Neuron (in vitro differentiated cells): ENCODE measurements at regions not wholly inside any gene's neighbourhood (a gene's known extent, or its start where the extent isn't known, plus 50 kb on each side); places are given as distances from the start of the nearest gene placed in this dataset.
"Not testable (repeated sequence)": the region's sequence is repeated elsewhere in the genome, so short reads cannot be mapped to it uniquely, and the experiment has no call there.

Experiments used
- H2AFZ ChIP-seq: one replicate; pipeline ENCODE4 v1.6.1; 2013; ENCODE audit warnings: low read depth, mild to moderate bottlenecking, inconsistent platforms, low read length, moderate library complexity
- H3K27me3 ChIP-seq: one replicate; pipeline ENCODE4 v1.6.1; 2013; ENCODE audit warnings: low read length; ENCODE audit not compliant: insufficient read depth
- H3K36me3 ChIP-seq: one replicate; pipeline ENCODE4 v1.6.1; 2013; ENCODE audit warnings: low read length; ENCODE audit not compliant: insufficient read depth
- H3K4me1 ChIP-seq: one replicate; pipeline ENCODE4 v1.6.1; 2013; ENCODE audit warnings: low read length; ENCODE audit not compliant: insufficient read depth
- H3K4me3 ChIP-seq: 2 replicates; pipeline ENCODE4 v1.5.1; 2013; ENCODE audit warnings: mild to moderate bottlenecking, low read length, moderate library complexity
- H3K9me3 ChIP-seq: one replicate; pipeline ENCODE4 v1.6.1; 2013; ENCODE audit warnings: low read length

DNA sequence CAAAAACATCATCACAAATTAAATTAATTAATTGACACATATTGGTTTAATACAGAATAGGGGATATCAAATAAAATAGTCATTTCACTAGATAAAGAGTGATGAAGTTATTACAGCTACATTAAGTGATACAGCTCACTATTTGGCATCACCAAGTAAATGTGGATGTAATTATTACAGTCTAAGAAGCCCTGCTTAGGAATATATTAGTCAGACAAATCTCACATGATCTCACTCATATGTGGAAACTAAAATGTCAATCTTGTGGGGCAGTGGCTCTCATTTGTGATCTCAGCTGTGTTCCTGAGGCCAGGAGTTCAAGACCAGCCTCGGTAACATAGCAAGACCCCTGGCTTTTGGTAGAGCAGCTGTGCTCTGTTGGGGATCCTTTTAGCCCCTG lies 233.4 kb upstream of the RGMB start:
- peaks cover 7% of the 10 kb centered on the region for H3K9me3 ChIP-seq
- H3K27me3 ChIP-seq = no peaks in the 10 kb centered on the region
- no peak overlapping the region for H3K4me3 ChIP-seq
- H3K36me3 ChIP-seq = no peaks in the 10 kb centered on the region
- peaks cover 7% of the 10 kb centered on the region for H3K4me1 ChIP-seq
- H2AFZ ChIP-seq = no peak overlapping the region

DNA sequence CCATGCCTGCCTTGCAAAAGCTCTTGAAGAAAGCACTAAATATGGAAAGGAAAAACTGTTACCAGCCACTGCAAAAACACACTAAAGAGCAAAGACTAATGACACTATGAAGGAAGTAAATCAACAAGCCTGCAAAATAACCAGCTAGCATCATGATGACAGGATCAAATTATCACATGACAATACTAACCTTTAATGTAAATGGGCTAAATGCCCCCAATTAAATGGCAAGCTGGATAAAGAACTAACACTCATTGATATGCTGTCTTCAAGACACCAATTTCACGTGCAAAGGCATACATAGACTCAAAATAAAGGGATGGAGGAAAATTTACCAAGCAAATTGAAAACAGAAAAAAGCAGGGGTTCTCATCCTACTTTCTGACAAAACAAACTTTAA lies 231.8 kb upstream of the RGMB start:
- Histone ChIP-seq H3K9me3 (peaks cover 7% of the 10 kb centered on the region), H3K36me3 (no peaks in the 10 kb centered on the region), H3K27me3 (no peaks in the 10 kb centered on the region), H2AFZ (no peak overlapping the region), H3K4me1 (no peaks in the 10 kb centered on the region), H3K4me3 (no peak overlapping the region)

DNA sequence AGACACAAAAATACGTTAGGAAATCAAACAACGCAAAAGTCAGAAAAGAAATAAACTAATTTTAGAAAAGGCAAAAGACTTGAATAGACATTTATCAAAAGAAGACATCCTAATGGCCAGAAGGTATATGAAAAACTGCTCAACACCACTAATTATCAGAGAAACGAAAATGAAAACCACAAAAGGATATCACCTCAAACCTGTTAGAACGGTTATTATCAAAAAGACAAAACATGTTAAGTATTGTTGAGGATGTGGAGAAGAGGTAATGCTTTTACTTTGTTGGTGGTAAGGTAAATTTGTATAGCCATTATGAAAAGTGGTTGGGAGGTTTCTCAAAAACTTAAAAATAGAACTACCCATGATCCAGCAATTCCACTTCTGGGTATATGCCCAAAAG lies 230.0 kb upstream of the RGMB start:
- Histone ChIP-seq H3K9me3 (peaks cover 7% of the 10 kb centered on the region), H2AFZ (no peak overlapping the region), H3K27me3 (no peaks in the 10 kb centered on the region), H3K4me1 (no peaks in the 10 kb centered on the region), H3K36me3 (no peaks in the 10 kb centered on the region), H3K4me3 (no peak overlapping the region)

DNA sequence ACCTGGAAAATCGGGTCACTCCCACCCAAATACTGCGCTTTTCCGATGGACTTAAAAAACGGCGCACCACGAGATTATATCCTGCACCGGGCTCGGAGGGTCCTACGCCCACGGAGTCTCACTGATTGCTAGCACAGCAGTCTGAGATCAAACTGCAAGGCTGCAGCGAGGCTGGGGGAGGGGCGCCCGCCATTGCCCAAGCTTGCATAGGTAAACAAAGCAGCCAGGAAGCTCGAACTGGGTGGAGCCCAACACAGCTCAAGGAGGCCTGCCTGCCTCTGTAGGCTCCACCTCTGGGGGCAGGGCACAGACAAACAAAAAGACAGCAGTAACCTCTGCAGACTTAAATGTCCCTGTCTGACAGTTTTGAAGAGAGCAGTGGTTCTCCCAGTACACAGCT lies 226.5 kb upstream of the RGMB start:
- not testable (repeated sequence) for H3K4me1 ChIP-seq, H2AFZ ChIP-seq, H3K9me3 ChIP-seq, H3K4me3 ChIP-seq, H3K27me3 ChIP-seq, H3K36me3 ChIP-seq

DNA sequence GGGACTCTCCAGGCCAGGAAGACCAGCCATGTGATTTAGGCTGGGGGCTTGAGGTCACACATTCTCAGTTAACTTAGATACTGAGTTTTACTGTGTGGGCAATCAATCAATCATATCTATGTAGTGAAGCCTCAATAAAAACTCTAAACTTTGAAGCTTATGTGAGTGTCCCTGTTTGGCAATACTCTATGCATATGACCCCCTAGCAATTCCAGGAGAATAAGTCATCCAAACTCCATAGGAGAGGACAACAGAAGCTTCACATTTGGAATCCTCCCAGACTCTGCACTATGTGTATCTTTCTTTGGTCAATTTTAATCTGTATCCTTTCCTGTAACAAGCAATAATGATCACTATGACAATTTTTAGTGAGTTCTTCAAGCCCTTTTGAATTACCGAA lies 216.8 kb upstream of the RGMB start:
- no peaks in the 10 kb centered on the region for H3K36me3 ChIP-seq
- H3K27me3 ChIP-seq = no peaks in the 10 kb centered on the region
- no peak overlapping the region for H3K4me3 ChIP-seq
- H3K9me3 ChIP-seq = no peaks in the 10 kb centered on the region
- H2AFZ ChIP-seq = no peak overlapping the region
- H3K4me1 ChIP-seq = no peaks in the 10 kb centered on the region

DNA sequence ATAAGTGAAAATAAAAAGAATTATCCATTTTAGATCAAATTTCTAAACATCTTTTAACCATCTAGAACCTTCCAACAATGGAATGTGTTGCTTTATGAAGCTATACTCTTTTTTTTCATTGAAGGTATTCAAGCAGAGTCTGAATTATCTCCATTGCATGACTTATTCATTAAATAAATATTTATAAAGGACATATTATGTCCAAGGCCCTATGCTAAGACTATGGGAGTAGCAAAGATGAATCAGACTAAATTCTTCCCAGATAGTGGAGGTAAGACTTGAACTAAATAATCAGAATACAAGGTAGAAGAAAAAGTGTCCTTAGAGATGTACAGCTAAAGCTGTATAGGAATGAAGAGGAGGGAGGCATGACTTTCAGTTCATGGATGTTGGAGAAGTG lies 215.5 kb upstream of the RGMB start:
- Histone ChIP-seq H3K27me3 (no peaks in the 10 kb centered on the region), H3K9me3 (no peaks in the 10 kb centered on the region), H2AFZ (no peak overlapping the region), H3K4me1 (no peaks in the 10 kb centered on the region), H3K4me3 (no peak overlapping the region), H3K36me3 (no peaks in the 10 kb centered on the region)

DNA sequence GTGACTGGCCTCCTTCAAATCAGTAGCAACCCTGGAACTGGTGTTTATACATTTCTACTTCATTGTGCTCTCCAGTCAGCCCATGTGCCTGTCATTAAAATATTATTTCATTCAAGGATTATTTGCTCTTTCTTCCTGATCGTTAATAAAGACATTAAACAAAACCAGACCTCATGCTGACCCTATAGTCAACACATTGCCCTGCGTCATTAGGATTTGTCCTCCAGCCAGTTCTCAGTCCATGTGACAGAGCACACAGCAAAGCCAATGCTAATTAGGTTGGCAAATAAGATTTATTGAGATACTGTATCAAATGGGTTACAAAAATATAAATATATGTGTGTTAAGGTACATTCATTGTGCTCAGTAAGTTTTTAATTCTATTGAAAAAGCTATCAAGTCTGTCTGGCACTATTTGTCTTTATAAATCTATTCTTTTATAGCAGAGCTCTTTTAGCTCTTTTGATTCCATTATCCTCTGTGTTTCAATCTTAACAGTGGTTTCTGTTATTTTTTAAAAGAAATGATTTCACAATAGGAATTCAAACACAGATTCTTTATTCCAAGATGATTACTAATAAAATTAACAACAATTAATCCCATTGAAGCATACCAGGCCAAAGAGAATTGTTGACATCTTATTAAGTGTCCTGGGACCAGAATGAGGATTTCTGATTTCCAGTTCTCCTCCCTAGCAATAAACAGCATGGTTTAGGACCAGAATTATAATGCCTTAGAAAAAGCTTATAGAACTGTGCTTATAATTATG lies 209.4 kb upstream of the RGMB start:
- Histone ChIP-seq H3K9me3 (no peaks in the 10 kb centered on the region), H2AFZ (no peak overlapping the region), H3K4me1 (no peaks in the 10 kb centered on the region), H3K4me3 (no peak overlapping the region), H3K27me3 (no peaks in the 10 kb centered on the region), H3K36me3 (no peaks in the 10 kb centered on the region)

DNA sequence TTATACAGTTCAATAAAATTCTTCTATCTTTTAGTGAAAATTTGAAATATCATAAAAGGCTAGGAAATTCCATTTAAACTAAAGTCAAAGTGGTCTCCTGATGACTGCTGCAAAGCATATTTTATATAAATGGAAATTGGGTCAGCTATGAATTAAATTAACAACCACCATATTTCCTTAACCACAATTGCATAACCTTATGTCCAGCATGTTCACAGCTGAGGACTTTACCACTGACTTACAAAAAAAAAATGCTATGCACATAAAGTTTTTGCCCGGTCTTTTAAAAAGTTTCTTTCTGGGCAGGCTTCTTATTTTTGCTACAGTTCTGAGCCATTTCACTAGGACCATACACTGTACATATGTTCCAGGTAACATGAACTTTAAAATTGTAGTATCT lies 208.6 kb upstream of the RGMB start:
- H2AFZ ChIP-seq = no peak overlapping the region
- H3K27me3 ChIP-seq = no peaks in the 10 kb centered on the region
- no peak overlapping the region for H3K4me3 ChIP-seq
- H3K36me3 ChIP-seq = no peaks in the 10 kb centered on the region
- H3K9me3 ChIP-seq = no peaks in the 10 kb centered on the region
- peaks cover 7% of the 10 kb centered on the region for H3K4me1 ChIP-seq

DNA sequence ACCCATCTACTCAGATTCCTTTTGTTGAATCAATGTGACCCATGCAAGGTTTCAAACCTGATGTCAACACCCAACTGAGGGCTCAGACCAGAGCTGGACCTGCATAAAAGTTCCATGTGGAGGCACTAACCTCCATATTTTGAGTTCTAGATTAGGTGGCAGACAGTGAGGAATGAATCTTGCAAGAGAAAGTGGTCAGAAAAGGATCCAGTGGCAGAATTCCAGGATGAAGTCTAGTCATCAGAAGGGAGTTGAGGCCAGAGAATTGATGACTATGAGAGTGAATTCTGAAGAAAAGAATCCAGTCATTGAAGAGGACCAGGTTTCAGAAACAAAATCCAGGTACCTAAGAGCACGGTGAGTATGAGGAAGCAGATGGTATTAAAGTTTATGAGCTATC lies 205.1 kb upstream of the RGMB start:
- no peak overlapping the region for H2AFZ ChIP-seq
- H3K36me3 ChIP-seq = no peaks in the 10 kb centered on the region
- peaks cover 20% of the 10 kb centered on the region for H3K4me1 ChIP-seq
- no peaks in the 10 kb centered on the region for H3K27me3 ChIP-seq
- H3K4me3 ChIP-seq = no peak overlapping the region
- H3K9me3 ChIP-seq = no peaks in the 10 kb centered on the region

DNA sequence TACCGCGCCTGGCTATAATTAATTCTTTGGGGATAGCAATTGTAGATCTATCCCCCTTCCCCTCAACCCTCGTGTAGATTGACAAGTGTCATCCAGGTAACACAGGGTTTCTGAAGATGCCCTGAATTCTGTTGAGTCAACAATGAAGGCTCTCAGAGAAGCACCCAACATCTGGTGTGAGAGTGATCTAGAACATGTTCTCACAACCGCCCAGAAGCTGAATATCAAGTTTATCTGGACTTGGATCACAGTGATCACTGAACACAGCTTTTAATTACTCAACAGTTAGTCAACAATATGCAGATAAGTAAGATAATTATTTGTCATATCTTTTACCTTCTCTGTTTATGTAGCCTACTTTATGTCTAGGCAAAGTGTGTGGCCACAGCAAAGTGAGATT lies 204.2 kb upstream of the RGMB start:
- Histone ChIP-seq H3K4me1 (peaks cover 23% of the 10 kb centered on the region), H3K27me3 (no peaks in the 10 kb centered on the region), H3K4me3 (no peak overlapping the region), H2AFZ (no peak overlapping the region), H3K9me3 (no peaks in the 10 kb centered on the region), H3K36me3 (no peaks in the 10 kb centered on the region)

DNA sequence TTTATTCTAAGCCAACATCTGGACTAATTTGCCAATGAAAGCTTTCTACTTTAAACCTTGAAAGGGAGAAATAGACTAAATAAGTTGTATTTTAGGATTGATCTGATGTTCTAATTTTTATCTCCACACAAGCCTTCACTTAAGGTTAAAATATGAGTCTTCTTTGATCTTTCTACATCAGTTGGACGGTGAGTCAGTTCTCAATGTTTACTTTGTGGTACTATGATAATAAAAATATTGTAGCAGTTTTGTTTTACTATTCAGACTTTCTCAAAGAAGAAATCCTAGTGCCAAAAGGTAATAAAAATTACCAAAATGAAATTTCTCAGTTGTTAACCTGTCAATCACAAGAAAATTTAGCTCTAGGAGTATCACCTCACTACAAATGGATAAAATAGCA lies 203.5 kb upstream of the RGMB start:
- peaks cover 23% of the 10 kb centered on the region for H3K4me1 ChIP-seq
- H3K4me3 ChIP-seq = no peak overlapping the region
- no peaks in the 10 kb centered on the region for H3K27me3 ChIP-seq
- H2AFZ ChIP-seq = no peak overlapping the region
- H3K9me3 ChIP-seq = no peaks in the 10 kb centered on the region
- H3K36me3 ChIP-seq = no peaks in the 10 kb centered on the region

DNA sequence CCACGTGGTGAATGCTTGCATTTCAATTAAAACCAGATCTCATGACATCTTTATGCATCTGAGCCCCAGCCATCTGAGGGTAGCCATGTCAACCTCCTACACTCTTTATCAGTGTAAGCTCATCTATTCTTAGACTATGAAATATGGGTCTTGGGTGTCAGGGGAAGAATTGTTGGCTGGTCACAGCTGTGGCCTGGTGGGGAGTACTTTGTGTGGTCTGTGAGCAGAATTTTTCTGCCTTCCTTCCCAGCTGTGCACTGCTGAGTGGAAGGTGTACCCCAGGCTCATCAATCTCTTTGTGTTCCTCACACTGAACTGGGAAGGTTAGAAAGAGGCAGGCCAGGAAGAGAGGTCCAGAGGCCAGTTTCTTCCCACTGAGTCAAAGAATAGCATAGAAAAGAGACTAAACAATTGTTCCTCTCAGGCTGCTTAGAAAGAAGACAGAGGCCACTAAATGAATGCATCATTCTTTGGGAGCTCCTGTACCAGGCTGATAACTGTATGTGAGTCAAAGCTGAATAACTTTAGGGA lies 202.7 kb upstream of the RGMB start:
- H3K36me3 ChIP-seq = no peaks in the 10 kb centered on the region
- peaks cover 23% of the 10 kb centered on the region for H3K4me1 ChIP-seq
- H3K27me3 ChIP-seq = no peaks in the 10 kb centered on the region
- H2AFZ ChIP-seq = no peak overlapping the region
- H3K9me3 ChIP-seq = no peaks in the 10 kb centered on the region
- H3K4me3 ChIP-seq = no peak overlapping the region

DNA sequence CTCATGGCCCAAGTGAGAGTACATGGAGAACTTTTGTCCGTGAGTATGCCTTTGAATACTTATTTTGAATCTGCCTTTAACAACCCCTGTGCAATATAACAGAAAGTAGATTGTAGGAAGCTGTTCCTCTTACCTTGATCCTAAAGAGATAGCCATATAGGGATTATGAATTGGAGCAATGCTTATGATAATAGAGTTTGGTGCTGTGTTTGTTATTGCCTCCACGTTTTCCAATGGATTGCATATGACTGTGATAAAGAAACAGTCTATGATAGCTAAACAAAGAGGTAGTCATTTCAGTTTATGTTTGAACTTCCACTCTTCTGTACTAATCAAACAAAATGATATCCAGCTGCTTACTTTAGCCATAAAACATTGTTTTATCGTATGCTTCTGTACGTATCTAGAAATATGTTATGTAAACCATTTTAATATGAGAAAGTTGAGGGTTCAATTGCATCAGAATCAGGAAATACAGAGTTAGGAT lies 199.6 kb upstream of the RGMB start:
- no peak overlapping the region for H3K4me3 ChIP-seq

DNA sequence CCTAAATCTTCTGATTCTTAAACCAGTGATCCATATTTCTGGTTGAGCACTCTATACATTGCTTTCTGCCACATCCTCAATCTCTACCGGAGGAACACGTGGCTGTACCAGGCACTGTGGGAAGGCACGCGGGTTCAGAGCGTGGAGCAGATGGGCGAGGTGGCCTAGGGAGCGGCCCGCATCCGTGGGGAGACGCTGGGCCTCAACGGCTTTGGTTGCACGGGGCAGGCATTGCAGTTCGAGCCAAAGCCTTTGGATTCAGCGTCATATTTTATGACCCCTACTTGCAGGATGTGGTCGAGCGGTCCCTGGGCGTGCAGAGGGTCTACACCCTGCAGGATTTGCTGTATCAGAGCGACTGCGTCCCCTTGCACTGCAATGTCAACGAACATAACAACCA lies 197.2 kb upstream of the RGMB start:
- H3K27me3 ChIP-seq = no peaks in the 10 kb centered on the region
- H3K4me1 ChIP-seq = peaks cover 11% of the 10 kb centered on the region
- no peak overlapping the region for H2AFZ ChIP-seq
- peaks cover 6% of the 10 kb centered on the region for H3K9me3 ChIP-seq
- H3K36me3 ChIP-seq = no peaks in the 10 kb centered on the region
- H3K4me3 ChIP-seq = no peak overlapping the region

More for the DNA sequence above, 199.6 kb upstream of the RGMB start:
- H2AFZ ChIP-seq = no peak overlapping the region
- no peaks in the 10 kb centered on the region for H3K36me3 ChIP-seq
- no peaks in the 10 kb centered on the region for H3K27me3 ChIP-seq
- H3K4me1 ChIP-seq = peaks cover 23% of the 10 kb centered on the region
- H3K9me3 ChIP-seq = peaks cover 6% of the 10 kb centered on the region
